ENCODE measurements at regions not wholly inside any gene's neighbourhood (a gene's known extent, or its start where the extent isn't known, plus 50 kb on each side); places are given as distances from the start of the nearest gene placed in this dataset.
"Not testable (repeated sequence)": the region's sequence is repeated elsewhere in the genome, so short reads cannot be mapped to it uniquely, and the experiment has no call there.

- H3K36me3 ChIP-seq (ENCODE audit: control insufficient read depth in 2 of 2, insufficient read depth in 2 of 2, low read length in 2 of 2); H3K9ac ChIP-seq (ENCODE audit: low read depth in 1 of 2, low read length in 2 of 2); H3K4me1 ChIP-seq (ENCODE audit: control insufficient read depth in 2 of 2, insufficient read depth in 2 of 2, low read length in 2 of 2); H3K4me3 ChIP-seq (ENCODE audit: low read length in 2 of 2); H3K9me3 ChIP-seq (ENCODE audit: control insufficient read depth in 2 of 2, low read length in 2 of 2); H3K27ac ChIP-seq (ENCODE audit: low read depth in 2 of 2, low read length in 2 of 2); H3K27me3 ChIP-seq (ENCODE audit: control insufficient read depth in 2 of 2, insufficient read depth in 2 of 2, low read length in 2 of 2): not testable (repeated sequence)
These were observed 109.5 kb upstream of the CTSV start for GRCh38 chr9:97148428-97148827.

GRCh38 chr9:97145680-97146079, 106.7 kb upstream of the CTSV start:
- not testable (repeated sequence) for H3K4me3 ChIP-seq (ENCODE audit: low read length in 2 of 2); H3K27ac ChIP-seq (ENCODE audit: low read depth in 2 of 2, low read length in 2 of 2); H3K4me1 ChIP-seq (ENCODE audit: control insufficient read depth in 2 of 2, insufficient read depth in 2 of 2, low read length in 2 of 2); H3K36me3 ChIP-seq (ENCODE audit: control insufficient read depth in 2 of 2, insufficient read depth in 2 of 2, low read length in 2 of 2); H3K9me3 ChIP-seq (ENCODE audit: control insufficient read depth in 2 of 2, low read length in 2 of 2); H3K27me3 ChIP-seq (ENCODE audit: control insufficient read depth in 2 of 2, insufficient read depth in 2 of 2, low read length in 2 of 2); H3K9ac ChIP-seq (ENCODE audit: low read depth in 1 of 2, low read length in 2 of 2)

- Histone ChIP-seq H3K9me3 (ENCODE audit: control insufficient read depth in 2 of 2, low read length in 2 of 2) (no peaks in the 10 kb centered on the region), H3K27ac (ENCODE audit: low read depth in 2 of 2, low read length in 2 of 2) (no peak overlapping the region), H3K4me3 (ENCODE audit: low read length in 2 of 2) (no peak overlapping the region), H3K4me1 (ENCODE audit: control insufficient read depth in 2 of 2, insufficient read depth in 2 of 2, low read length in 2 of 2) (no peaks in the 10 kb centered on the region), H3K9ac (ENCODE audit: low read depth in 1 of 2, low read length in 2 of 2) (no peak overlapping the region), H3K36me3 (ENCODE audit: control insufficient read depth in 2 of 2, insufficient read depth in 2 of 2, low read length in 2 of 2) (no peaks in the 10 kb centered on the region), H3K27me3 (ENCODE audit: control insufficient read depth in 2 of 2, insufficient read depth in 2 of 2, low read length in 2 of 2) (no peaks in the 10 kb centered on the region)
These were observed 101.6 kb upstream of the CTSV start for GRCh38 chr9:97140566-97140965.

GRCh38 chr9:97136421-97136820, 97.5 kb upstream of the CTSV start:
- Histone ChIP-seq H3K9me3 (ENCODE audit: control insufficient read depth in 2 of 2, low read length in 2 of 2) (no peaks in the 10 kb centered on the region), H3K4me3 (ENCODE audit: low read length in 2 of 2) (no peak overlapping the region), H3K27me3 (ENCODE audit: control insufficient read depth in 2 of 2, insufficient read depth in 2 of 2, low read length in 2 of 2) (no peaks in the 10 kb centered on the region), H3K9ac (ENCODE audit: low read depth in 1 of 2, low read length in 2 of 2) (no peak overlapping the region), H3K4me1 (ENCODE audit: control insufficient read depth in 2 of 2, insufficient read depth in 2 of 2, low read length in 2 of 2) (no peaks in the 10 kb centered on the region), H3K27ac (ENCODE audit: low read depth in 2 of 2, low read length in 2 of 2) (no peak overlapping the region), H3K36me3 (ENCODE audit: control insufficient read depth in 2 of 2, insufficient read depth in 2 of 2, low read length in 2 of 2) (no peaks in the 10 kb centered on the region)

- not testable (repeated sequence) for H3K4me1 ChIP-seq (ENCODE audit: control insufficient read depth in 2 of 2, insufficient read depth in 2 of 2, low read length in 2 of 2); H3K36me3 ChIP-seq (ENCODE audit: control insufficient read depth in 2 of 2, insufficient read depth in 2 of 2, low read length in 2 of 2); H3K27me3 ChIP-seq (ENCODE audit: control insufficient read depth in 2 of 2, insufficient read depth in 2 of 2, low read length in 2 of 2); H3K4me3 ChIP-seq (ENCODE audit: low read length in 2 of 2); H3K27ac ChIP-seq (ENCODE audit: low read depth in 2 of 2, low read length in 2 of 2); H3K9ac ChIP-seq (ENCODE audit: low read depth in 1 of 2, low read length in 2 of 2); H3K9me3 ChIP-seq (ENCODE audit: control insufficient read depth in 2 of 2, low read length in 2 of 2)
These were observed 95.0 kb upstream of the CTSV start for GRCh38 chr9:97133966-97134365.

GRCh38 chr9:97132865-97133264, 93.9 kb upstream of the CTSV start:
- H3K4me3 ChIP-seq (ENCODE audit: low read length in 2 of 2): no peak overlapping the region
- no peaks in the 10 kb centered on the region for H3K36me3 ChIP-seq (ENCODE audit: control insufficient read depth in 2 of 2, insufficient read depth in 2 of 2, low read length in 2 of 2)
- H3K27ac ChIP-seq (ENCODE audit: low read depth in 2 of 2, low read length in 2 of 2): no peak overlapping the region
- H3K4me1 ChIP-seq (ENCODE audit: control insufficient read depth in 2 of 2, insufficient read depth in 2 of 2, low read length in 2 of 2): no peaks in the 10 kb centered on the region
- H3K27me3 ChIP-seq (ENCODE audit: control insufficient read depth in 2 of 2, insufficient read depth in 2 of 2, low read length in 2 of 2): no peaks in the 10 kb centered on the region
- no peaks in the 10 kb centered on the region for H3K9me3 ChIP-seq (ENCODE audit: control insufficient read depth in 2 of 2, low read length in 2 of 2)
- no peak overlapping the region for H3K9ac ChIP-seq (ENCODE audit: low read depth in 1 of 2, low read length in 2 of 2)

- H3K36me3 ChIP-seq (ENCODE audit: control insufficient read depth in 2 of 2, insufficient read depth in 2 of 2, low read length in 2 of 2); H3K4me3 ChIP-seq (ENCODE audit: low read length in 2 of 2); H3K9ac ChIP-seq (ENCODE audit: low read depth in 1 of 2, low read length in 2 of 2); H3K4me1 ChIP-seq (ENCODE audit: control insufficient read depth in 2 of 2, insufficient read depth in 2 of 2, low read length in 2 of 2); H3K9me3 ChIP-seq (ENCODE audit: control insufficient read depth in 2 of 2, low read length in 2 of 2); H3K27me3 ChIP-seq (ENCODE audit: control insufficient read depth in 2 of 2, insufficient read depth in 2 of 2, low read length in 2 of 2); H3K27ac ChIP-seq (ENCODE audit: low read depth in 2 of 2, low read length in 2 of 2): not testable (repeated sequence)
These were observed 91.9 kb upstream of the CTSV start for GRCh38 chr9:97130864-97131263.

GRCh38 chr9:97130387-97130786, 91.4 kb upstream of the CTSV start:
- H3K9ac ChIP-seq (ENCODE audit: low read depth in 1 of 2, low read length in 2 of 2); H3K27me3 ChIP-seq (ENCODE audit: control insufficient read depth in 2 of 2, insufficient read depth in 2 of 2, low read length in 2 of 2); H3K27ac ChIP-seq (ENCODE audit: low read depth in 2 of 2, low read length in 2 of 2); H3K36me3 ChIP-seq (ENCODE audit: control insufficient read depth in 2 of 2, insufficient read depth in 2 of 2, low read length in 2 of 2); H3K9me3 ChIP-seq (ENCODE audit: control insufficient read depth in 2 of 2, low read length in 2 of 2); H3K4me1 ChIP-seq (ENCODE audit: control insufficient read depth in 2 of 2, insufficient read depth in 2 of 2, low read length in 2 of 2); H3K4me3 ChIP-seq (ENCODE audit: low read length in 2 of 2): not testable (repeated sequence)

GRCh38 chr9:97128919-97129318, 90.0 kb upstream of the CTSV start:
- no peak overlapping the region for H3K4me3 ChIP-seq (ENCODE audit: low read length in 2 of 2)
- H3K27me3 ChIP-seq (ENCODE audit: control insufficient read depth in 2 of 2, insufficient read depth in 2 of 2, low read length in 2 of 2): no peaks in the 10 kb centered on the region
- no peak overlapping the region for H3K9ac ChIP-seq (ENCODE audit: low read depth in 1 of 2, low read length in 2 of 2)
- H3K9me3 ChIP-seq (ENCODE audit: control insufficient read depth in 2 of 2, low read length in 2 of 2): no peaks in the 10 kb centered on the region
- no peaks in the 10 kb centered on the region for H3K36me3 ChIP-seq (ENCODE audit: control insufficient read depth in 2 of 2, insufficient read depth in 2 of 2, low read length in 2 of 2)
- H3K27ac ChIP-seq (ENCODE audit: low read depth in 2 of 2, low read length in 2 of 2): no peak overlapping the region
- H3K4me1 ChIP-seq (ENCODE audit: control insufficient read depth in 2 of 2, insufficient read depth in 2 of 2, low read length in 2 of 2): no peaks in the 10 kb centered on the region

- no peak overlapping the region for H3K9ac ChIP-seq (ENCODE audit: low read depth in 1 of 2, low read length in 2 of 2)
- H3K27ac ChIP-seq (ENCODE audit: low read depth in 2 of 2, low read length in 2 of 2): no peak overlapping the region
- H3K9me3 ChIP-seq (ENCODE audit: control insufficient read depth in 2 of 2, low read length in 2 of 2): no peaks in the 10 kb centered on the region
- H3K4me3 ChIP-seq (ENCODE audit: low read length in 2 of 2): no peak overlapping the region
- no peaks in the 10 kb centered on the region for H3K27me3 ChIP-seq (ENCODE audit: control insufficient read depth in 2 of 2, insufficient read depth in 2 of 2, low read length in 2 of 2)
- no peaks in the 10 kb centered on the region for H3K36me3 ChIP-seq (ENCODE audit: control insufficient read depth in 2 of 2, insufficient read depth in 2 of 2, low read length in 2 of 2)
- no peaks in the 10 kb centered on the region for H3K4me1 ChIP-seq (ENCODE audit: control insufficient read depth in 2 of 2, insufficient read depth in 2 of 2, low read length in 2 of 2)
These were observed 85.3 kb upstream of the CTSV start for GRCh38 chr9:97124256-97124655.

- H3K9ac ChIP-seq (ENCODE audit: low read depth in 1 of 2, low read length in 2 of 2): no peak overlapping the region
- H3K4me1 ChIP-seq (ENCODE audit: control insufficient read depth in 2 of 2, insufficient read depth in 2 of 2, low read length in 2 of 2): no peaks in the 10 kb centered on the region
- H3K27me3 ChIP-seq (ENCODE audit: control insufficient read depth in 2 of 2, insufficient read depth in 2 of 2, low read length in 2 of 2): no peaks in the 10 kb centered on the region
- H3K9me3 ChIP-seq (ENCODE audit: control insufficient read depth in 2 of 2, low read length in 2 of 2): no peaks in the 10 kb centered on the region
- H3K36me3 ChIP-seq (ENCODE audit: control insufficient read depth in 2 of 2, insufficient read depth in 2 of 2, low read length in 2 of 2): no peaks in the 10 kb centered on the region
- H3K27ac ChIP-seq (ENCODE audit: low read depth in 2 of 2, low read length in 2 of 2): no peak overlapping the region
- H3K4me3 ChIP-seq (ENCODE audit: low read length in 2 of 2): no peak overlapping the region
These were observed 71.8 kb upstream of the CTSV start for GRCh38 chr9:97110696-97111095.
